ENCODE measurements at regions not wholly inside any gene's neighbourhood (a gene's known extent, or its start where the extent isn't known, plus 50 kb on each side); places are given as distances from the start of the nearest gene placed in this dataset.

DNA sequence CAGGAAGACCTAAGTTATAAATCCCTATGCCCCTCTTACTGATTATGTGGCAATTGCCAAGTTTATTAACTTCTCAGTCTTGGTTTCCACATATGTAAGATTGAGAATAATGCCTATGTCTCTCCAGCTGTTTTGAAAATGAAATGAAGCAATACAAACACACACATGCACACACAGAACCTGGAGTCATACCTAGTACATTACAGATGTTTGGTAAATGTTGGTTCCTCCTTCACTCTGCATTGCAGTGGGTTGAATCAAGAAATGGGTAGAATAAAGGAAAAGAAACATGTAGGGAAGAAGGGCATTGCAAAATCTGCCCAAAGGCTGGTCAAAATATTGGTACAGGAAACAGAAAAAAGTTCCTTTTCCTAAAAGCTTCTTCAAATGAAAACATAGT is 309.9 kb upstream of the EMCN start:
- no peak overlapping the region for H3K27ac Mint-ChIP-seq
- DNase-seq, result no peak
- H3K4me3 Mint-ChIP-seq, result no peak overlapping the region
- peaks cover 2% of the 10 kb centered on the region; the same call in 1 of the 2 replicates for H3K27me3 Mint-ChIP-seq (ENCODE audit: insufficient read depth)
- no peaks in the 10 kb centered on the region for H3K36me3 Mint-ChIP-seq (ENCODE audit: low read depth)
- TF ChIP-seq, protein P1, sequence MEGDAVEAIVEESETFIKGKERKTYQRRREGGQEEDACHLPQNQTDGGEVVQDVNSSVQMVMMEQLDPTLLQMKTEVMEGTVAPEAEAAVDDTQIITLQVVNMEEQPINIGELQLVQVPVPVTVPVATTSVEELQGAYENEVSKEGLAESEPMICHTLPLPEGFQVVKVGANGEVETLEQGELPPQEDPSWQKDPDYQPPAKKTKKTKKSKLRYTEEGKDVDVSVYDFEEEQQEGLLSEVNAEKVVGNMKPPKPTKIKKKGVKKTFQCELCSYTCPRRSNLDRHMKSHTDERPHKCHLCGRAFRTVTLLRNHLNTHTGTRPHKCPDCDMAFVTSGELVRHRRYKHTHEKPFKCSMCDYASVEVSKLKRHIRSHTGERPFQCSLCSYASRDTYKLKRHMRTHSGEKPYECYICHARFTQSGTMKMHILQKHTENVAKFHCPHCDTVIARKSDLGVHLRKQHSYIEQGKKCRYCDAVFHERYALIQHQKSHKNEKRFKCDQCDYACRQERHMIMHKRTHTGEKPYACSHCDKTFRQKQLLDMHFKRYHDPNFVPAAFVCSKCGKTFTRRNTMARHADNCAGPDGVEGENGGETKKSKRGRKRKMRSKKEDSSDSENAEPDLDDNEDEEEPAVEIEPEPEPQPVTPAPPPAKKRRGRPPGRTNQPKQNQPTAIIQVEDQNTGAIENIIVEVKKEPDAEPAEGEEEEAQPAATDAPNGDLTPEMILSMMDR (IDR thresholded peaks at IDR 0.05), result no peak
- H3K4me1 Mint-ChIP-seq (ENCODE audit: low read depth), result peaks cover 11% of the 10 kb centered on the region; the same call in 1 of the 2 replicates
- no peaks in the 10 kb centered on the region; the same call in 1 of the 2 replicates for H3K9me3 Mint-ChIP-seq

DNA sequence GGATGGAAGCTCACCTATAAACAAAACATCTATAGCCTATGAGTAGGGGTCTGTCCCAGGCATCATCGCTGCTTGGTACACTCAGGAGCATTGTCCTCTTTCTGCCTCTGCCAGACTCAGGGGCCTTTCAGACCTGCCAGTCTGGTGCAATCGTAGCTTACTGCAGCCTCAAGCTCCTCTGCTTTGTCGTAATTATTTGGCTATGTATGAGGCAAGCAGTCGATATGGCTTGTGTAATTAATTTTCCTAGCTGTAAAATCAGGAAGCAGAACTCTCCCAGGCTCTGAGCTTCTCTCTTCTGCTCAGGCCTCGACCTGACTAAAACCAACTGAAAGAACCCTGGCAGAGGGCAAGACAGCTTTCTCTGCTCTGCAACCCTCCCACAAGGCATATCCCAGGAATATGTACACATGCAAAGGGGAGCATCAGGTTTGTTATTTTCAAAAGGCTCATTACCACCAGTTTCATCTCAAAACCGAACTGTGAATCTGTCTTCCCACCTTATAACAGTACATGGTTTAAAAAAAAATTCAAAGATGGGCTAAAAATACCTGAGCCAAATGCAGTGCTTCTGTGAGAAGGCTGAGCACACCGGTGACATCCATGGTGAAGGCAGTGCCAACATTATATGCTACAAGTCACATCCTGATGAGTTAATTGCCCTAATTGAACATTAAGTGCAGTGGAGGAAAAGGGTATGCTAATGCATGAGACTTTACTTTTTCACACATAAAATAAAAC is 309.2 kb upstream of the EMCN start:
- Mint-ChIP-seq H3K36me3 (ENCODE audit: low read depth) (no peaks in the 10 kb centered on the region), H3K4me3 (no peak overlapping the region), H3K4me1 (ENCODE audit: low read depth) (peaks cover 15% of the 10 kb centered on the region; the same call in 1 of the 2 replicates), H3K27me3 (ENCODE audit: insufficient read depth) (peaks cover 2% of the 10 kb centered on the region; the same call in 1 of the 2 replicates), H3K27ac (no peak overlapping the region), H3K9me3 (no peaks in the 10 kb centered on the region; the same call in 1 of the 2 replicates)
- TF ChIP-seq, protein P1 (IDR thresholded peaks at IDR 0.05), result no peak
- no peak for DNase-seq

DNA sequence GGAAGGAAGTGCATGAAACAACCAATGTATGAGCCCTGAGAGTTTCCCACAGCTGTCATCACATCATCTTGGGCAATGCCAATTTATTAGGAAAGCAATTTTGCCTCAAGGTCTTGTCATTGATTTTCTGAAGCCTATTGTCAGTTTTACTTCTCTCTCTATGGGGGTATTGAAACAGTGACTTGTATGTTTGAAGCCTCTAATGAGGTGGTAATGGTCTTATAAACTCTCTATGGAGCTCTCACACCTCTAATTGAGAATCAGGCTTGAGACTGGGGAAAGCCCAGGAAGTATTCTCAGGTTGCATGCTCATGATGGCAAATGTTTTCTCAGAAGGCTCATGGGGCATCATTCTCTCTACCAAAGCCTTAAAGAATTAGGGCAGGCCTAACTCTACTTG is 308.2 kb upstream of the EMCN start:
- Mint-ChIP-seq H3K4me1 (ENCODE audit: low read depth) (peaks cover 15% of the 10 kb centered on the region; the same call in 1 of the 2 replicates), H3K36me3 (ENCODE audit: low read depth) (no peaks in the 10 kb centered on the region), H3K9me3 (no peaks in the 10 kb centered on the region; the same call in 1 of the 2 replicates), H3K27me3 (ENCODE audit: insufficient read depth) (peaks cover 2% of the 10 kb centered on the region; the same call in 1 of the 2 replicates), H3K27ac (no peak overlapping the region), H3K4me3 (no peak overlapping the region)
- DNase-seq, result no peak
- TF ChIP-seq, protein P1 (IDR thresholded peaks at IDR 0.05), result no peak

DNA sequence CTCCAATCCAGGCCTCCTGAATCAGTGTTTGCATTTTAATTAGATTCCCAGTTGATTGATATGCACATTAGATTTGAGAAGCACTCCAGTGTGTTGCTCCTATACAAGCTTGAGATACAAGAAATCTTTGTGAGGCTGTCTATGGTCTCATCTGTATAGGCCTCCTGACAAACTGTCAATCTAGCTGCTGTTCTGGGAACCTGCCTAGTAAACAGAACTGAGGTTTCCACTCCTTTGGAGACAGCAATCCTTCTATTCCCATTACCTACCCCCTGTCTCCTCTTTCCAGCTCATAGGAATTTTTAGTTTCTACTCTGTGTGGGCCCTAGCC is 306.1 kb upstream of the EMCN start:
- TF ChIP-seq, protein P1 (IDR thresholded peaks at IDR 0.05), result no peak
- H3K4me3 Mint-ChIP-seq, result no peak overlapping the region
- H3K4me1 Mint-ChIP-seq (ENCODE audit: low read depth), result peaks cover 15% of the 10 kb centered on the region; the same call in 1 of the 2 replicates
- no peak overlapping the region for H3K27ac Mint-ChIP-seq
- H3K27me3 Mint-ChIP-seq (ENCODE audit: insufficient read depth), result peaks cover 2% of the 10 kb centered on the region; the same call in 1 of the 2 replicates
- H3K9me3 Mint-ChIP-seq, result no peaks in the 10 kb centered on the region
- no peaks in the 10 kb centered on the region for H3K36me3 Mint-ChIP-seq (ENCODE audit: low read depth)
- no peak for DNase-seq

DNA sequence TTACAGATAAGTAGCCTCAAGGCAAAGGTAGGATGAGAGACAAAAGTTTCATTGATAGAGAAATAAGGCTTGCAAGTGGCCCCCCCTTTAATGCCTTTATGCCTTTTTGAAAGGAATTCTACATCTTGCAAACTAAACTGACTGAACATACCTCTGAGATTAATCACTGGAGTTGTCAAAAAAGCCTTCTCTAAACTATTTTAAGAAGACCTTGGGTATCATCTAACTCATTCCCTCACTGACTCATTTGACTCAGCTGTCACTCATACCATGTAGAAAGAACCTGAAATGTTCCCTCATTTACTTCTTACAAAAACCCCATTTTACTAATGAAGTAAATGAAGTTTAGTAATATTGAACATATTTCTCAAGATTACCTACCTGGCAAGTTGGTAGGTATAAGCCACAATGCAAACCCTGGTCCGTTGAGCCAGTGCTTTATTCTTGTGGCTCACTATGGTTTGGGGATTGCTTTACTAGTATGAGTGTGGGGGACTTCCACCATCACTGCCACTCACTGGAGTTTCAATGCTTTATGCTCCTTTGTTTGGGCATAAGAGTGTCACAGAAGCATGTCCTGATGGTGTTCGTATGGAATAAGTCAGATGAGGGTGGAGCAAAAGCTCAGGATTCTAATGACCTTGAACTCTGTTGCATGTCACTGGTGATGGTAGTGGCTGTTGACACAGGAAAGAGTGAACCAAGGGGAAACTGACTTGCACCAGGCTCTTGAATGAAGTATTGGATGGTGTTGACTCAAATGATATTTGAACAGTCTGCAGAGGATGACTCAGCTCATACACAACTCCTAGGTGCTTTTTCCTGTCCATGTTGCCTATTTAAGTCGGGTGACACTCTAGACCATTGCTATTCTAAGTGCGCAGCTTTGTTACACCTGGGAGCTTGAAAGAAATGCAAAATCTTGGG is 305.5 kb upstream of the EMCN start:
- Mint-ChIP-seq H3K36me3 (ENCODE audit: low read depth) (no peaks in the 10 kb centered on the region), H3K27ac (no peak overlapping the region), H3K27me3 (ENCODE audit: insufficient read depth) (peaks cover under 1% of the 10 kb centered on the region; the same call in 1 of the 2 replicates), H3K4me3 (no peak overlapping the region), H3K4me1 (ENCODE audit: low read depth) (peaks cover 15% of the 10 kb centered on the region; the same call in 1 of the 2 replicates), H3K9me3 (no peaks in the 10 kb centered on the region)
- DNase-seq, result peak; percentile 28
- TF ChIP-seq, protein P1 (IDR thresholded peaks at IDR 0.05), result no peak

Measured in HFFc6 (cell line).